DND-41 (cell line): ENCODE measurements at regions not wholly inside any gene's neighbourhood (a gene's known extent, or its start where the extent isn't known, plus 50 kb on each side); places are given as distances from the start of the nearest gene placed in this dataset.
"Not testable (repeated sequence)": the region's sequence is repeated elsewhere in the genome, so short reads cannot be mapped to it uniquely, and the experiment has no call there.

Experiments
- ATAC-seq: fragments of 200-7000 bp; cut with Tn5 transposase; 3 replicates; pipeline ENCODE4 v1.9.1; 2021; ENCODE audit warnings: low read depth; ENCODE audit not compliant: insufficient read depth
- DNase-seq: peaks from one replicate; pipeline ENCODE4 v3.0.0-alpha.2; 2020
- H2AFZ ChIP-seq: 2 replicates; pipeline ENCODE4 v1.6.0; 2012; ENCODE audit warnings: low read depth, low read length
- H3K27ac ChIP-seq: 2 replicates; pipeline ENCODE4 v1.5.1; 2012; ENCODE audit warnings: low read length, inconsistent platforms
- H3K27me3 ChIP-seq: fragments of 200-600 bp; sonication (generic); 2 replicates; pipeline ENCODE4 v1.6.0; 2012; ENCODE audit warnings: low read length, mild to moderate bottlenecking, inconsistent platforms; ENCODE audit not compliant: insufficient read depth, poor library complexity
- H3K36me3 ChIP-seq: 2 replicates; pipeline ENCODE4 v1.5.1; 2012; ENCODE audit warnings: low read length, inconsistent platforms; ENCODE audit not compliant: insufficient read depth
- H3K4me1 ChIP-seq: 2 replicates; pipeline ENCODE4 v1.5.1; 2012; ENCODE audit warnings: mild to moderate bottlenecking, low read length; ENCODE audit not compliant: insufficient read depth
- H3K4me2 ChIP-seq: 2 replicates; pipeline ENCODE4 v1.6.0; 2012; ENCODE audit warnings: mild to moderate bottlenecking, moderate library complexity, low read length, inconsistent platforms; ENCODE audit not compliant: insufficient read depth
- H3K4me3 ChIP-seq, 2 experiments: fragments of 200-600 bp in 1 of 2; shearing (Covaris generic) in 1 of 2; 2 replicates each; pipeline ENCODE4 v1.5.1; 2012 to 2016; ENCODE audit warnings: inconsistent platforms in 2 of 2, low read length in 2 of 2, mild to moderate bottlenecking in 2 of 2, low read depth in 1 of 2, moderate library complexity in 1 of 2
- H3K79me2 ChIP-seq: 2 replicates; pipeline ENCODE4 v1.6.0; 2012; ENCODE audit warnings: low read length, inconsistent platforms; ENCODE audit not compliant: insufficient read depth
- H3K9ac ChIP-seq: 2 replicates; pipeline ENCODE4 v1.6.0; 2012; ENCODE audit warnings: low read depth, mild to moderate bottlenecking, inconsistent platforms, low read length, moderate library complexity
- H3K9me3 ChIP-seq: 2 replicates; pipeline ENCODE4 v1.5.1; 2012; ENCODE audit warnings: low read length, moderate library complexity, mild to moderate bottlenecking, inconsistent platforms; ENCODE audit not compliant: insufficient read depth, severe bottlenecking
- H4K20me1 ChIP-seq: 2 replicates; pipeline ENCODE4 v1.6.0; 2012; ENCODE audit warnings: low read length; ENCODE audit not compliant: insufficient read depth
- CTCF ChIP-seq: IDR thresholded peaks from 2 replicates; pipeline ENCODE4 v1.5.1; 2012; ENCODE audit warnings: borderline replicate concordance, low read length, moderate library complexity, mild to moderate bottlenecking; ENCODE audit not compliant: poor library complexity, severe bottlenecking; ENCODE audit errors: extremely low read depth
- EZH2 ChIP-seq: IDR thresholded peaks from 3 replicates; pipeline ENCODE4 v1.6.1; 2012; ENCODE audit warnings: borderline replicate concordance, low read depth, mild to moderate bottlenecking, moderate library complexity, low read length, inconsistent platforms; ENCODE audit not compliant: severe bottlenecking

DNA sequence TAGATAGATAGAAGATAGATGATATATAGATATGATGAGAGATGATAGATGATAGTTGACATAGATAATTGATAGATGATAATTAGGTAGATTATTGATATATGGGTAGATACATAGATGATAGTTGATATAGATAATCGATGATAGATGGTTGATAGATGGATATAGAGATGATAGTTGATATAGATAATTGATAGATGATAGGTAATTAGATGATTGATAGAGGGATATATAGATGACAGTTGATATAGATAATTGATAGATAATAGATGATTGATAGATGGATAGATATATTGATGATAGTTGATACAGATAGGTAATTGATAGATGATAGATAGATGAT is 72.3 kb downstream of the PRR15 start:
- Histone ChIP-seq H3K36me3 (no peaks in the 10 kb centered on the region), H3K4me2 (no peak overlapping the region), H3K9me3 (no peaks in the 10 kb centered on the region), H2AFZ (no peak overlapping the region), H3K79me2 (no peaks in the 10 kb centered on the region), H3K9ac (no peak overlapping the region), H3K27ac (no peak overlapping the region), H3K27me3 (no peaks in the 10 kb centered on the region), H3K4me3 (no peak overlapping the region), H4K20me1 (no peaks in the 10 kb centered on the region), H3K4me1 (no peaks in the 10 kb centered on the region)
- ATAC-seq (no peak), DNase-seq (no peak)
- TF ChIP-seq EZH2 (no peak), CTCF (no peak)

DNA sequence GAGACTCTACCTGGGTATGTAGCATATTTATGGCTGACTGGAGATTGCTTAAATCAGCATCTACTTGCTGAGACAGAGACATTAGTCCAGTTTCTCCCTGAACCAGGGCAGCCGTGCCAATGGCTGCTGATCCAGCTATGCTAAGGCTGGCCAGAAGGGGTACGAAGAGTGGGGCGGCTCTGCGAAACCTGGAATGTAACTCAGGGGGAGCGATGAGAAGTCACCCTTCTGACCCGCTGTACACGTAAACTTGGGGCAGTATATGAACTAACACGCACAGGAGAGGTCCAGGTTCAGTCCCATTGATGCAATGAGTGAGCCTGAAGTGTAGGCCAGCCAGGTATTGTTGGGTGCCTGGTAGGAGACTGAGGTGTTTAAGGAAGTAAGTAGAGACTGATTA is 73.7 kb downstream of the PRR15 start:
- H4K20me1 ChIP-seq: no peaks in the 10 kb centered on the region
- ATAC-seq (no peak), DNase-seq (no peak)
- H3K27me3 ChIP-seq: no peaks in the 10 kb centered on the region
- H3K9me3 ChIP-seq: no peaks in the 10 kb centered on the region
- H3K4me2 ChIP-seq: no peak overlapping the region
- no peaks in the 10 kb centered on the region for H3K4me1 ChIP-seq
- no peaks in the 10 kb centered on the region for H3K79me2 ChIP-seq
- H3K4me3 ChIP-seq: no peak overlapping the region
- no peaks in the 10 kb centered on the region for H3K36me3 ChIP-seq
- TF ChIP-seq CTCF (no peak), EZH2 (no peak)
- H3K9ac ChIP-seq: no peak overlapping the region
- H3K27ac ChIP-seq: no peak overlapping the region
- H2AFZ ChIP-seq: no peak overlapping the region

GRCh38 chr7:29638841-29639240 is 75.2 kb downstream of the PRR15 start:
- H3K9me3 ChIP-seq, H3K9ac ChIP-seq, H3K79me2 ChIP-seq, H3K27ac ChIP-seq, H3K4me1 ChIP-seq, H3K4me3 ChIP-seq, ATAC-seq, H3K4me2 ChIP-seq, DNase-seq, H3K36me3 ChIP-seq, H3K27me3 ChIP-seq, H4K20me1 ChIP-seq, H2AFZ ChIP-seq: not testable (repeated sequence)

DNA sequence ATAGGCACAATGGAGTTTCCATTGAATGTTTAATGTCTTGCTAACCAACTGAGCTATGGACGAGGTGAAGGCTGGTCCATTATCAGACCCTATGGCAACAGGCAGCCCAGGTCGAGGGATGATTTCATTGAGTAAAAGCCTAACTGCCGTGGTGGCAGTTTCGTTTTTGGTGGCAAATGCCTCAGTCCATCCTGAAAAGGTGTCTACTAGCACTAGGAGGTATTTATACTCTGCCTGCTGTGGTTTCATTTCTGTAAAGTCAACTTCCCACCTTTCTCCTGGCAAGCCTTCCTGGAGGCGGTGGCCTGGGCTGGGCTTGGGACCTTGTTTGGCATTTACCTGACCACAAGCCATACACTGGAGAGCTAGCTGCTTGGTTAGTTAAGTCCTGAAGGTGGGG is 75.8 kb downstream of the PRR15 start:
- Histone ChIP-seq H3K4me2 (no peak overlapping the region), H3K27ac (no peak overlapping the region), H3K27me3 (no peaks in the 10 kb centered on the region), H4K20me1 (peaks cover 4% of the 10 kb centered on the region; the same call in 1 of the 2 replicates), H3K4me1 (no peaks in the 10 kb centered on the region), H3K9ac (no peak overlapping the region), H2AFZ (no peak overlapping the region), H3K79me2 (no peaks in the 10 kb centered on the region), H3K4me3 (no peak overlapping the region), H3K36me3 (no peaks in the 10 kb centered on the region), H3K9me3 (no peaks in the 10 kb centered on the region)
- no peak for TF ChIP-seq EZH2
- TF ChIP-seq CTCF: no peak
- DNase-seq: no peak
- no peak for ATAC-seq
